IPS-20b (cell line): ENCODE measurements at regions not wholly inside any gene's neighbourhood (a gene's known extent, or its start where the extent isn't known, plus 50 kb on each side); places are given as distances from the start of the nearest gene placed in this dataset.

ENCODE experiments used
- H3K27ac ChIP-seq: one replicate; pipeline ENCODE4 v1.5.1; 2013; ENCODE audit warnings: low read length
- H3K27me3 ChIP-seq: 2 replicates; pipeline ENCODE4 v1.6.1; 2013; ENCODE audit warnings: mild to moderate bottlenecking, low read length, inconsistent platforms; ENCODE audit not compliant: insufficient read depth
- H3K36me3 ChIP-seq: 2 replicates; pipeline ENCODE4 v1.6.1; 2013; ENCODE audit warnings: low read depth, mild to moderate bottlenecking, inconsistent platforms, low read length, moderate library complexity; ENCODE audit not compliant: insufficient read depth
- H3K4me1 ChIP-seq: 2 replicates; pipeline ENCODE4 v1.6.1; 2013; ENCODE audit warnings: mild to moderate bottlenecking, control low read depth, inconsistent platforms, low read length, moderate library complexity; ENCODE audit not compliant: insufficient read depth
- H3K4me3 ChIP-seq: 2 replicates; pipeline ENCODE4 v1.5.1; 2013; ENCODE audit warnings: mild to moderate bottlenecking, low read length, inconsistent platforms
- H3K9ac ChIP-seq: 2 replicates; pipeline ENCODE4 v1.6.1; 2013; ENCODE audit warnings: low read depth, mild to moderate bottlenecking, inconsistent platforms, low read length, moderate library complexity
- H3K9me3 ChIP-seq: 2 replicates; pipeline ENCODE4 v1.6.1; 2013; ENCODE audit warnings: mild to moderate bottlenecking, low read depth, low read length, inconsistent platforms; ENCODE audit not compliant: insufficient read depth

GRCh38 chr14:92252323-92252722, 70.6 kb upstream of the SLC24A4 start:
- Histone ChIP-seq H3K27me3 (peaks cover 45% of the 10 kb centered on the region), H3K36me3 (no peaks in the 10 kb centered on the region), H3K4me1 (peaks cover 14% of the 10 kb centered on the region; the same call in 1 of the 2 replicates), H3K4me3 (no peak overlapping the region), H3K27ac (no peak overlapping the region), H3K9ac (no peak overlapping the region), H3K9me3 (no peaks in the 10 kb centered on the region; the same call in 1 of the 2 replicates)

GRCh38 chr14:92253381-92253894, 69.5 kb upstream of the SLC24A4 start:
- H3K4me1 ChIP-seq, result peaks cover 14% of the 10 kb centered on the region; the same call in 1 of the 2 replicates
- H3K27ac ChIP-seq, result no peak overlapping the region
- peaks cover 45% of the 10 kb centered on the region for H3K27me3 ChIP-seq
- H3K4me3 ChIP-seq, result peak overlapping the region; percentile 41; the same call in 1 of the 2 replicates
- H3K36me3 ChIP-seq, result no peaks in the 10 kb centered on the region
- no peak overlapping the region for H3K9ac ChIP-seq
- H3K9me3 ChIP-seq, result no peaks in the 10 kb centered on the region

- H3K27ac ChIP-seq, result no peak overlapping the region
- H3K36me3 ChIP-seq, result no peaks in the 10 kb centered on the region
- H3K27me3 ChIP-seq, result peaks cover 45% of the 10 kb centered on the region
- no peaks in the 10 kb centered on the region for H3K9me3 ChIP-seq
- H3K4me1 ChIP-seq, result peaks cover 14% of the 10 kb centered on the region; the same call in 1 of the 2 replicates
- no peak overlapping the region for H3K9ac ChIP-seq
- H3K4me3 ChIP-seq, result peak overlapping the region; percentile 58; the same call in 1 of the 2 replicates
Measured at GRCh38 chr14:92254786-92255185, 68.2 kb upstream of the SLC24A4 start.

- Histone ChIP-seq H3K4me3 (no peak overlapping the region), H3K27ac (no peak overlapping the region), H3K27me3 (peaks cover 26% of the 10 kb centered on the region), H3K9me3 (no peaks in the 10 kb centered on the region), H3K36me3 (no peaks in the 10 kb centered on the region), H3K4me1 (peaks cover under 1% of the 10 kb centered on the region; the same call in 1 of the 2 replicates), H3K9ac (no peak overlapping the region)
Measured at GRCh38 chr14:92258934-92259333, 64.0 kb upstream of the SLC24A4 start.

- Histone ChIP-seq H3K4me1 (no peaks in the 10 kb centered on the region), H3K27ac (no peak overlapping the region), H3K36me3 (no peaks in the 10 kb centered on the region), H3K4me3 (no peak overlapping the region), H3K9ac (no peak overlapping the region), H3K9me3 (no peaks in the 10 kb centered on the region), H3K27me3 (peaks cover 17% of the 10 kb centered on the region)
Measured at GRCh38 chr14:92259613-92260357, 63.2 kb upstream of the SLC24A4 start.

- no peak overlapping the region for H3K27ac ChIP-seq
- no peak overlapping the region for H3K4me3 ChIP-seq
- H3K9ac ChIP-seq, result no peak overlapping the region
- H3K4me1 ChIP-seq, result no peaks in the 10 kb centered on the region
- no peaks in the 10 kb centered on the region for H3K36me3 ChIP-seq
- no peaks in the 10 kb centered on the region for H3K9me3 ChIP-seq
- H3K27me3 ChIP-seq, result no peaks in the 10 kb centered on the region
Measured at GRCh38 chr14:92263681-92264080, 59.3 kb upstream of the SLC24A4 start.

GRCh38 chr14:92264195-92264594, 58.8 kb upstream of the SLC24A4 start:
- H3K27me3 ChIP-seq, result no peaks in the 10 kb centered on the region
- no peak overlapping the region for H3K9ac ChIP-seq
- no peaks in the 10 kb centered on the region for H3K9me3 ChIP-seq
- no peaks in the 10 kb centered on the region for H3K36me3 ChIP-seq
- H3K27ac ChIP-seq, result no peak overlapping the region
- H3K4me3 ChIP-seq, result no peak overlapping the region
- H3K4me1 ChIP-seq, result no peaks in the 10 kb centered on the region

GRCh38 chr14:92266216-92266615, 56.7 kb upstream of the SLC24A4 start:
- Histone ChIP-seq H3K4me3 (no peak overlapping the region), H3K27ac (no peak overlapping the region), H3K36me3 (no peaks in the 10 kb centered on the region), H3K9me3 (no peaks in the 10 kb centered on the region), H3K27me3 (no peaks in the 10 kb centered on the region), H3K9ac (no peak overlapping the region), H3K4me1 (no peaks in the 10 kb centered on the region)
